NCI-H2029 (cell line): ENCODE measurements at regions not wholly inside any gene's neighbourhood (a gene's known extent, or its start where the extent isn't known, plus 50 kb on each side); places are given as distances from the start of the nearest gene placed in this dataset.
"Not testable (repeated sequence)": the region's sequence is repeated elsewhere in the genome, so short reads cannot be mapped to it uniquely, and the experiment has no call there.

Source experiments
- DNase-seq: peaks from one replicate; lab custom pipeline; 2025; lab: John Stamatoyannopoulos, UW

- no peak for DNase-seq
Measured at GRCh38 chr7:17396692-17397091, 98.2 kb downstream of the AHR start.

GRCh38 chr7:17401791-17402627, 103.6 kb downstream of the AHR start:
- no peak for DNase-seq

GRCh38 chr7:17402628-17403278, 104.3 kb downstream of the AHR start:
- DNase-seq: no peak

GRCh38 chr7:17404006-17404405, 105.6 kb downstream of the AHR start:
- no peak for DNase-seq

- no peak for DNase-seq
Measured at GRCh38 chr7:17405786-17406185, 107.3 kb downstream of the AHR start.

GRCh38 chr7:17406738-17407137, 108.3 kb downstream of the AHR start:
- no peak for DNase-seq

GRCh38 chr7:17407229-17407628, 108.8 kb downstream of the AHR start:
- DNase-seq: no peak

GRCh38 chr7:17408245-17408903, 109.9 kb downstream of the AHR start:
- no peak for DNase-seq

GRCh38 chr7:17408904-17409290, 110.4 kb downstream of the AHR start:
- DNase-seq: no peak

GRCh38 chr7:17411922-17412321, 113.5 kb downstream of the AHR start:
- no peak for DNase-seq

GRCh38 chr7:17412883-17413282, 114.4 kb downstream of the AHR start:
- DNase-seq: no peak

GRCh38 chr7:17415955-17416354, 117.5 kb downstream of the AHR start:
- no peak for DNase-seq

- not testable (repeated sequence) for DNase-seq
Measured at GRCh38 chr7:17420308-17421015, 122.0 kb downstream of the AHR start.

- DNase-seq: no peak
Measured at GRCh38 chr7:17421941-17422340, 123.5 kb downstream of the AHR start.

GRCh38 chr7:17422966-17423365, 124.5 kb downstream of the AHR start:
- DNase-seq: no peak

GRCh38 chr7:17427924-17428323, 129.5 kb downstream of the AHR start:
- no peak for DNase-seq

- DNase-seq: no peak
Measured at GRCh38 chr7:17429579-17429978, 131.1 kb downstream of the AHR start.

- DNase-seq: no peak
Measured at GRCh38 chr7:17432793-17433192, 134.3 kb downstream of the AHR start.

GRCh38 chr7:17434191-17434590, 135.7 kb downstream of the AHR start:
- no peak for DNase-seq

- no peak for DNase-seq
Measured at GRCh38 chr7:17434841-17435692, 136.6 kb downstream of the AHR start.

GRCh38 chr7:17436126-17436525, 137.7 kb downstream of the AHR start:
- DNase-seq: no peak
